OCI-LY7 (cell line): ENCODE measurements at regions not wholly inside any gene's neighbourhood (a gene's known extent, or its start where the extent isn't known, plus 50 kb on each side); places are given as distances from the start of the nearest gene placed in this dataset.

Experiments
- EZH2phosphoT487 ChIP-seq: fragments of 200-600 bp; sonication (generic); IDR thresholded peaks from 2 replicates; pipeline ENCODE4 v1.6.1; 2018; ENCODE audit warnings: low read depth, borderline replicate concordance, mild to moderate bottlenecking, mixed run types, antibody characterized with exemption, low read length, moderate library complexity, mixed read lengths
- TF ChIP-seq, protein P1 (sequence below): fragments of 200-600 bp; sonication (generic); conservative IDR thresholded peaks from 2 replicates; pipeline ENCODE4 v1.5.1; 2014; ENCODE audit warnings: mild to moderate bottlenecking, antibody characterized with exemption, low read length, moderate library complexity, mixed read lengths

DNA sequence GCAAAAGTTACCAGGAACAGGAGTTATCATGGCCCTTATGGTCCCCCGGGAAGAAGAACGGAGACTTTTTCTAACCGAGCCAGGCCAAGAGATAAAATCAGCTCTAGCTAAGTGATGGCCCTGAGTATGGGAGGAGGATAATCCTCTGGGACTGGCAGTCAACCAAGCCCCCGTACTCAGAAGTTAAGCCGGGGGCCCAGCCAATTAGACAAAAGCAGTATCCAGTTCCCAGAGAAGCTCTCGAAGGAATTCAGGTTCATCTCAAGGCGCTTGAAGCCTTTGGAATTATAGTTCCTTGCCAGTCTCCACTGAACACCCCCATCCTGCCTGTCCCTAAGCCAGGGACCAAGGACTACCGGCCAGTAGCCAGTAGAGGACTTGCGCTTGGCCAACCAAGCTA lies 365.3 kb upstream of the TCF4 start:
- TF ChIP-seq, protein P1, sequence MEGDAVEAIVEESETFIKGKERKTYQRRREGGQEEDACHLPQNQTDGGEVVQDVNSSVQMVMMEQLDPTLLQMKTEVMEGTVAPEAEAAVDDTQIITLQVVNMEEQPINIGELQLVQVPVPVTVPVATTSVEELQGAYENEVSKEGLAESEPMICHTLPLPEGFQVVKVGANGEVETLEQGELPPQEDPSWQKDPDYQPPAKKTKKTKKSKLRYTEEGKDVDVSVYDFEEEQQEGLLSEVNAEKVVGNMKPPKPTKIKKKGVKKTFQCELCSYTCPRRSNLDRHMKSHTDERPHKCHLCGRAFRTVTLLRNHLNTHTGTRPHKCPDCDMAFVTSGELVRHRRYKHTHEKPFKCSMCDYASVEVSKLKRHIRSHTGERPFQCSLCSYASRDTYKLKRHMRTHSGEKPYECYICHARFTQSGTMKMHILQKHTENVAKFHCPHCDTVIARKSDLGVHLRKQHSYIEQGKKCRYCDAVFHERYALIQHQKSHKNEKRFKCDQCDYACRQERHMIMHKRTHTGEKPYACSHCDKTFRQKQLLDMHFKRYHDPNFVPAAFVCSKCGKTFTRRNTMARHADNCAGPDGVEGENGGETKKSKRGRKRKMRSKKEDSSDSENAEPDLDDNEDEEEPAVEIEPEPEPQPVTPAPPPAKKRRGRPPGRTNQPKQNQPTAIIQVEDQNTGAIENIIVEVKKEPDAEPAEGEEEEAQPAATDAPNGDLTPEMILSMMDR = no peak
- TF ChIP-seq EZH2phosphoT487 = no peak
